Upper lobe of left lung (tissue), 6 donors: ENCODE measurements at regions not wholly inside any gene's neighbourhood (a gene's known extent, or its start where the extent isn't known, plus 50 kb on each side); places are given as distances from the start of the nearest gene placed in this dataset.

Experiments used
- ATAC-seq, 2 donors: fragments of 200-7000 bp; cut with Tn5 transposase; one replicate each; pipeline ENCODE4 v1.9.1; 2022; ENCODE audit warnings: mild to moderate bottlenecking in 2 of 2, moderate library complexity in 2 of 2; ENCODE audit not compliant: low FRiP score in 2 of 2
- DNase-seq, 2 donors: peaks; one replicate each; pipeline ENCODE4 v3.0.0-alpha.2; 2019 to 2020
- H3K27ac ChIP-seq, 4 donors: fragments of 200-600 bp; sonication (generic); one replicate each; pipeline ENCODE4 v1.5.1; 2016 to 2019
- H3K27me3 ChIP-seq, 4 donors: fragments of 200-600 bp; sonication (generic); one replicate each; pipeline ENCODE4 v1.5.1; 2017 to 2019
- H3K36me3 ChIP-seq, 4 donors: fragments of 200-600 bp; sonication (generic); one replicate each; pipeline ENCODE4 v1.5.1; 2016 to 2019
- H3K4me1 ChIP-seq, 4 donors: fragments of 200-600 bp; sonication (generic); one replicate each; pipeline ENCODE4 v1.5.1; 2018 to 2019
- H3K4me3 ChIP-seq, 4 donors: fragments of 200-600 bp; sonication (generic); one replicate each; pipeline ENCODE4 v1.5.1; 2017 to 2019; ENCODE audit warnings: mild to moderate bottlenecking in 2 of 4, moderate library complexity in 1 of 4
- H3K9me3 ChIP-seq, 4 donors: fragments of 200-600 bp; sonication (generic); one replicate each; pipeline ENCODE4 v1.5.1; 2018 to 2019
- CTCF ChIP-seq, 6 experiments: fragments of 450-650 bp in 4 of 6; fragments of 200-600 bp in 2 of 6; sonication (generic) in 2 of 6; IDR thresholded peaks; one replicate each; pipeline ENCODE4 v1.5.1; 2016 to 2019; ENCODE audit warnings: antibody characterized with exemption in 6 of 6
- EP300 ChIP-seq, 4 donors: sonication (generic); formaldehyde crosslinking; IDR thresholded peaks; one replicate each; pipeline ENCODE4 v1.5.1; 2017; ENCODE audit warnings: antibody characterized with exemption in 4 of 4, control low read depth in 2 of 4
- POLR2A ChIP-seq, 4 donors: fragments of 450-650 bp; IDR thresholded peaks; one replicate each; pipeline ENCODE4 v1.5.1; 2016 to 2017; ENCODE audit warnings: antibody characterized with exemption in 4 of 4, mild to moderate bottlenecking in 2 of 4
- POLR2AphosphoS5 ChIP-seq, 2 donors: sonication (generic); formaldehyde crosslinking; IDR thresholded peaks; one replicate each; pipeline ENCODE4 v1.5.1; 2017; ENCODE audit warnings: antibody characterized with exemption in 2 of 2
- WGBS, 2 donors: methylation state at CpG; one replicate each; pipeline ENCODE4 v1.1.5; 2017 to 2018; 5-methylcytosine and 5-hydroxymethylcytosine counted together
- donor health status: DM: no; HTN: no; CAD: no; lungs with moderate emphysema.
- donor health status: DM: no; HTN: yes; CAD: no; lungs with severe emphysema.

- DNase-seq = no peak
- Histone ChIP-seq H3K27me3 (no peaks in the 10 kb centered on the region), H3K4me1 (no peaks in the 10 kb centered on the region), H3K9me3 (no peaks in the 10 kb centered on the region), H3K36me3 (no peaks in the 10 kb centered on the region), H3K27ac (no peak overlapping the region), H3K4me3 (no peak overlapping the region)
- WGBS, 2 donors = 86 to 88% methylated on average over 1 of the region's 1 CpG
- no peak for TF ChIP-seq CTCF (IDR thresholded peaks at IDR 0.05)
- peak in 1 of 2 donors; percentile 25 for ATAC-seq
These were observed 85.7 kb upstream of the F13A1 start for GRCh38 chr6:6405997-6406714.

DNA sequence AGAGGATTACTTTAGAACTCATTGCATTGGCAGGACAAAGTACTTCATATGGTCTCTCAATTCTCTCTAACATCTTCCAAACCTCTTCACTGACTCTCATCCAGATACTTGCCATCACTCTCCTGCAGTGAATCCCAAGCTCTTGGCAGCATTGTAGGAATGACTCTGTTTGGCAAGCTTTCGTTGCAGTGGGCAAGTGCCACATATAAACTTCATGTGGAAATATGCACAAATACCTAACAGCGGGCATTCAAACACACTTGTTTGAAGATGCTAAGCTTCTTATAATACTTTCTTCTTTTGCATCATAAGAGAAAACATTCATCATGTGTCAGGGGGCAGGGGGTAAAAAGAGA lies 86.2 kb upstream of the F13A1 start:
- Histone ChIP-seq H3K4me1 (no peaks in the 10 kb centered on the region), H3K27ac (no peak overlapping the region)
- WGBS, 2 donors = 45% methylated on average over 2 of the region's 2 CpGs

DNA sequence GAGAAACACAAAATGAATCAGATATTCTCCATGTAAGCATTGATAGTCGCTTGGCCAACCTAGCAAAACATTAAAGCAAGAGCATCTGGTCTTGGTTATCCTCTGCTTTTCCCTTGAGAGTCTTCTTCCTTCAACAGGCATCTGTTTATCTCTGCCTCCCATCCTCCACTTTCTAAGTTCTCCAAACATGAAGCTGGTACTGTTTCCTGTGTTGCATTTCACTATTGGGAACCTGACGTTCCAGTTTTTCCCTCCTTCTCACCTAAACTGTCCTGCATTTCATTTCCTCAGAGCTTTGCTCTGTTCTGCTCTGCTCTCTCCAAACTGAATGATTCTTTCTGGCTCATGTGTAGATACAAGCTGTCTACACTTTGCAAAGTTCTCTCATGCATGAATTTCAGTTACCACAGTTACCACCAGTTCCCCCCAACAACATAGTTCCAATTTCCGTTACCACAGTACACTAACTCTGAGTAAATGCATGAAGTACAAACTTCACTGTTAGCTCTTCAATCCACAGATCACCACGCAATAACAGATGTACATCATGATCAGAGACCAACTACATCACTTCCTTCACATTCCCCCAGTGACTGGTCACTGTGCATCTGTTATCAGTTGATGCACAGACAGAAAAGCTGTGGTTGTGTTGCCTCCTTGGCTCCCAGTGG lies 86.7 kb upstream of the F13A1 start:
- DNase-seq (no peak), ATAC-seq (peak in 1 of 2 donors; percentile 78)
- no peaks in the 10 kb centered on the region for H3K27me3 ChIP-seq
- H3K4me3 ChIP-seq = no peak overlapping the region
- TF ChIP-seq EP300 (IDR thresholded peaks at IDR 0.05) = no peak
- 47 to 60% methylated on average over 4 of the region's 4 CpGs for WGBS, 2 donors
- no peak overlapping the region for H3K27ac ChIP-seq
- no peaks in the 10 kb centered on the region for H3K36me3 ChIP-seq
- no peaks in the 10 kb centered on the region for H3K9me3 ChIP-seq
- H3K4me1 ChIP-seq = no peaks in the 10 kb centered on the region

More for the DNA sequence above, 86.2 kb upstream of the F13A1 start:
- H3K4me3 ChIP-seq = no peak overlapping the region
- no peaks in the 10 kb centered on the region for H3K9me3 ChIP-seq
- TF ChIP-seq POLR2A (IDR thresholded peaks at IDR 0.05) = no peak
- TF ChIP-seq CTCF (IDR thresholded peaks at IDR 0.05) = no peak
- no peak for TF ChIP-seq EP300 (IDR thresholded peaks at IDR 0.05)
- no peak for TF ChIP-seq POLR2AphosphoS5 (IDR thresholded peaks at IDR 0.05)
- H3K27me3 ChIP-seq = no peaks in the 10 kb centered on the region
- H3K36me3 ChIP-seq = no peaks in the 10 kb centered on the region
- ATAC-seq = peak in 1 of 2 donors; percentile 22
- DNase-seq = no peak

- no peak overlapping the region for H3K4me3 ChIP-seq
- DNase-seq = no peak
These were observed 89.1 kb upstream of the F13A1 start for GRCh38 chr6:6409397-6410030.

More at GRCh38 chr6:6409397-6410030, 89.1 kb upstream of the F13A1 start:
- no peaks in the 10 kb centered on the region for H3K4me1 ChIP-seq
- no peak for ATAC-seq
- no peak for TF ChIP-seq EP300 (IDR thresholded peaks at IDR 0.05)
- TF ChIP-seq POLR2A (IDR thresholded peaks at IDR 0.05) = no peak
- no peak for TF ChIP-seq CTCF (IDR thresholded peaks at IDR 0.05)
- no peak for TF ChIP-seq POLR2AphosphoS5 (IDR thresholded peaks at IDR 0.05)
- no peak overlapping the region for H3K27ac ChIP-seq
- 63 to 85% methylated on average over 7 of the region's 7 CpGs for WGBS, 2 donors
- no peaks in the 10 kb centered on the region for H3K9me3 ChIP-seq
- H3K36me3 ChIP-seq = no peaks in the 10 kb centered on the region
- no peaks in the 10 kb centered on the region for H3K27me3 ChIP-seq
